ENCODE measurements at regions not wholly inside any gene's neighbourhood (a gene's known extent, or its start where the extent isn't known, plus 50 kb on each side); places are given as distances from the start of the nearest gene placed in this dataset.

GRCh38 chr13:91099877-91100276, 247.6 kb upstream of the MIR17HG start:
- no peak overlapping the region for H3K4me3 ChIP-seq
- no peaks in the 10 kb centered on the region for H3K9me3 ChIP-seq
- no peak overlapping the region for H3K27ac ChIP-seq
- no peaks in the 10 kb centered on the region for H3K27me3 ChIP-seq
- no peaks in the 10 kb centered on the region for H3K4me1 ChIP-seq
- intact Hi-C loops (cut with DNase I), result no loop called here
- H3K36me3 ChIP-seq, result no peaks in the 10 kb centered on the region
- no peak for DNase-seq (ENCODE audit: low spot score in 2 of 2)
- TF ChIP-seq, protein P1, sequence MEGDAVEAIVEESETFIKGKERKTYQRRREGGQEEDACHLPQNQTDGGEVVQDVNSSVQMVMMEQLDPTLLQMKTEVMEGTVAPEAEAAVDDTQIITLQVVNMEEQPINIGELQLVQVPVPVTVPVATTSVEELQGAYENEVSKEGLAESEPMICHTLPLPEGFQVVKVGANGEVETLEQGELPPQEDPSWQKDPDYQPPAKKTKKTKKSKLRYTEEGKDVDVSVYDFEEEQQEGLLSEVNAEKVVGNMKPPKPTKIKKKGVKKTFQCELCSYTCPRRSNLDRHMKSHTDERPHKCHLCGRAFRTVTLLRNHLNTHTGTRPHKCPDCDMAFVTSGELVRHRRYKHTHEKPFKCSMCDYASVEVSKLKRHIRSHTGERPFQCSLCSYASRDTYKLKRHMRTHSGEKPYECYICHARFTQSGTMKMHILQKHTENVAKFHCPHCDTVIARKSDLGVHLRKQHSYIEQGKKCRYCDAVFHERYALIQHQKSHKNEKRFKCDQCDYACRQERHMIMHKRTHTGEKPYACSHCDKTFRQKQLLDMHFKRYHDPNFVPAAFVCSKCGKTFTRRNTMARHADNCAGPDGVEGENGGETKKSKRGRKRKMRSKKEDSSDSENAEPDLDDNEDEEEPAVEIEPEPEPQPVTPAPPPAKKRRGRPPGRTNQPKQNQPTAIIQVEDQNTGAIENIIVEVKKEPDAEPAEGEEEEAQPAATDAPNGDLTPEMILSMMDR (IDR thresholded peaks at IDR 0.05), result no peak

- Histone ChIP-seq H3K27ac (no peak overlapping the region), H3K27me3 (no peaks in the 10 kb centered on the region), H3K9me3 (no peaks in the 10 kb centered on the region), H3K36me3 (no peaks in the 10 kb centered on the region), H3K4me3 (no peak overlapping the region), H3K4me1 (no peaks in the 10 kb centered on the region)
- intact Hi-C loops (cut with DNase I), result no loop called here
- no peak for DNase-seq (ENCODE audit: low spot score in 2 of 2)
- TF ChIP-seq, protein P1 (IDR thresholded peaks at IDR 0.05), result no peak
Observed at GRCh38 chr13:91100944-91101343, 246.5 kb upstream of the MIR17HG start.

- H3K9me3 ChIP-seq, result no peaks in the 10 kb centered on the region
- DNase-seq (ENCODE audit: low spot score in 2 of 2), result no peak
- H3K4me3 ChIP-seq, result no peak overlapping the region
- intact Hi-C loops (cut with DNase I), result no loop called here
- no peaks in the 10 kb centered on the region for H3K36me3 ChIP-seq
- no peak overlapping the region for H3K27ac ChIP-seq
- no peaks in the 10 kb centered on the region for H3K27me3 ChIP-seq
- H3K4me1 ChIP-seq, result no peaks in the 10 kb centered on the region
- TF ChIP-seq, protein P1 (IDR thresholded peaks at IDR 0.05), result no peak
Observed at GRCh38 chr13:91101381-91101780, 246.1 kb upstream of the MIR17HG start.

GRCh38 chr13:91105270-91105669, 242.2 kb upstream of the MIR17HG start:
- H3K4me1 ChIP-seq, result no peaks in the 10 kb centered on the region

GRCh38 chr13:91106565-91106964, 240.9 kb upstream of the MIR17HG start:
- TF ChIP-seq, protein P1 (IDR thresholded peaks at IDR 0.05), result no peak
- H3K36me3 ChIP-seq, result no peaks in the 10 kb centered on the region
- intact Hi-C loops (cut with DNase I), result no loop called here

More at GRCh38 chr13:91105270-91105669, 242.2 kb upstream of the MIR17HG start:
- Histone ChIP-seq H3K36me3 (no peaks in the 10 kb centered on the region), H3K27me3 (no peaks in the 10 kb centered on the region), H3K27ac (no peak overlapping the region), H3K9me3 (no peaks in the 10 kb centered on the region), H3K4me3 (no peak overlapping the region)
- intact Hi-C loops (cut with DNase I), result no loop called here
- TF ChIP-seq, protein P1 (IDR thresholded peaks at IDR 0.05), result no peak
- no peak for DNase-seq (ENCODE audit: low spot score in 2 of 2)

GRCh38 chr13:91108315-91108714, 239.2 kb upstream of the MIR17HG start:
- TF ChIP-seq, protein P1 (IDR thresholded peaks at IDR 0.05), result no peak
- Histone ChIP-seq H3K4me3 (no peak overlapping the region), H3K36me3 (no peaks in the 10 kb centered on the region), H3K27ac (no peak overlapping the region), H3K27me3 (no peaks in the 10 kb centered on the region), H3K4me1 (no peaks in the 10 kb centered on the region), H3K9me3 (no peaks in the 10 kb centered on the region)
- intact Hi-C loops (cut with DNase I), result no loop called here
- DNase-seq (ENCODE audit: low spot score in 2 of 2), result no peak

More at GRCh38 chr13:91106565-91106964, 240.9 kb upstream of the MIR17HG start:
- H3K9me3 ChIP-seq, result no peaks in the 10 kb centered on the region
- H3K27ac ChIP-seq, result no peak overlapping the region
- H3K27me3 ChIP-seq, result no peaks in the 10 kb centered on the region
- DNase-seq (ENCODE audit: low spot score in 2 of 2), result no peak
- H3K4me1 ChIP-seq, result no peaks in the 10 kb centered on the region
- H3K4me3 ChIP-seq, result no peak overlapping the region
